GM21367 (cell line): ENCODE measurements at regions not wholly inside any gene's neighbourhood (a gene's known extent, or its start where the extent isn't known, plus 50 kb on each side); places are given as distances from the start of the nearest gene placed in this dataset.

Experiments used
- ATAC-seq: cut with Tn5 transposase; IDR thresholded peaks from one replicate; pipeline ENCODE4 v1.9.1; 2021; ENCODE audit not compliant: unreplicated experiment

DNA sequence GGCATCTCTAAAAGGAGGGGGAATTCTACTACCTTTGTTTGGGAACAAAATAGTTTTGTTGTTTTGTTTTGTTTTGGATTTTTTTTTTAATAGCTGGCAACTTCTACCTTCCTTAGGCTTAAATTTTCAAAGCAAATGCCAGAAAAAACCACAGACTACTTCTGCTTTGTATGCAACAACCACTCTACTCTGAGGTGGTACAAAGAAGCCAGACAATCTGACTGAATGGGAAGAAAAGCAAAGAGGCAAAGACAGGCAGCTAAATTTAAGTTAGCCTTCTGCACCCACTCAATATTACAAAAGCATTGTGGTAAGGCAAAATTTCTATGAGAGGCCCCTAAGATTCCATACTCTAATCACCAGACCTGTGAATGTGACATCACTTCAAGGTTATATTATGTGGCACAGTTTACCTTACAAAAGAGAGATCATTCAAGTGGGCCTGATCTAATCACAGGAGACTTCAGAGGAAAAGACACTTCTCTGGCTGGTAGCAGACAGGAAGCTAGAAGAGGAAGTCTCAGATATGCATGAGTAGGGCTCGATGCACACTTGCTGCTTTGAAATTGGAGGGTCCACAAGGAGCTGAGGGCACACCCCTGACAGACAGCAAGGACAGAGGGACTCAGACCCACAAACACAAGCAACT lies 566.6 kb downstream of the RPS29 start:
- peak; percentile 82 for ATAC-seq

GRCh38 chr14:49017447-49017846 lies 568.7 kb downstream of the RPS29 start:
- no peak for ATAC-seq

GRCh38 chr14:49016381-49016780 lies 569.8 kb downstream of the RPS29 start:
- no peak for ATAC-seq

- no peak for ATAC-seq
Observed at GRCh38 chr14:49014476-49014875, 571.7 kb downstream of the RPS29 start.

DNA sequence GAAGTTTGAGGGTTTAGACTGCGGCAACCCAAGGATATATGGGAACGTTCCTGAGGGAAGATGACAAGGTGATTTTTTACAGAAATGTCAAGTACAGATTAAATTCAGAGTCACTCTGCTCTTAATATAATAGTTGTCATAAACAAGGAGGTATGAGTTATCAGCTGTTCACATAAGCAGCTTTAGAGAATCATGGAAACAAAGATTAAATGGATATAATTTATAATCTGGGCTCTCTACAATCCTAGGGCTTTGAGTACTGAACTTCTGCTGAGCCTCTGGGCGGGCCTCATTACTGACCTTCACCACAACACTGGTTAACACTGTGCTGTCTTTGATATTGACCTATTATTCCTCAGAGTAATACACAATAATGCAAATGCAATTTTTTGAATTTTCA lies 577.8 kb downstream of the RPS29 start:
- ATAC-seq: no peak

DNA sequence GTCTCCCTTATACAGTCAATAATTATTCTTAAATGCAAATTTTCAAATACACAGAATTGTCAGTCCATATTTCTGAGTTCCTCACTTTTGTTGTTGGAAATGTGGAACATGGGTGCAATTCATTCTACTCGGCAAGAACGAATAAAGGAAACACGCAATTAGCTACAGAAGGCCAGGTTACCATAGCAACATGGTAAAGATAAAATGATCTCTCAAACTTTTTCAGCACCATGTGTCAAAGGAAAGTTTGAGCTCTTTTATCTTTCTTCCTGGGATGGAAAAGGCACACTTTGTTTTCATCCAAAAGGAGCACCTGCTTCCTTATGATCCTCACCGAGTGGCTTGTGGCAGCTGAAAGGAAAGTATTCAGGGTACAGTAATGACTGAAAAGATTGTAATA lies 595.0 kb downstream of the RPS29 start:
- no peak for ATAC-seq

DNA sequence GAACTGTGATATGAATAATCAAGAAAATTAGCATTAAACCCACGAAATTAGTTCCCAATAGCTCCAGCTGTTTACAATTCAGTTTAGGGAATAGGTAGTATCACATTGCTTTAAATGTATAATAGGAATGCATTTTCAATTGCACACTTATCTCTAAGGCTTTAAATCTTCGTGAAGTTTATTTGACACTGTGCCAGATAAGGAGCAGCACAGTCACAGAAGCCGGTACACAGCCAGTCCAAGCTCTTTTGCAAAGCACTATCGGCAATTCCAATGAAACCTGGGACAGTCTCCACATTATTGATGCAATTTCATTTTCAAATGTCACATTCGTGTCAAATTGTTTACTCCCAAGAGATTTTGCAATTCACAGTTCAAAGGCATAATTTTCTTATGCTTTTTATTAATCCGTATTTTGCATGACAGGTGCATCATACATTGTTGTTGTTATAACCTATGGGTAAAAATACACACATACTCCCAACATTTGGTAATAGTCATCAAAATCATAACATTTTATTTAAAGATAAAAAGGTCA lies 602.8 kb downstream of the RPS29 start:
- no peak for ATAC-seq

DNA sequence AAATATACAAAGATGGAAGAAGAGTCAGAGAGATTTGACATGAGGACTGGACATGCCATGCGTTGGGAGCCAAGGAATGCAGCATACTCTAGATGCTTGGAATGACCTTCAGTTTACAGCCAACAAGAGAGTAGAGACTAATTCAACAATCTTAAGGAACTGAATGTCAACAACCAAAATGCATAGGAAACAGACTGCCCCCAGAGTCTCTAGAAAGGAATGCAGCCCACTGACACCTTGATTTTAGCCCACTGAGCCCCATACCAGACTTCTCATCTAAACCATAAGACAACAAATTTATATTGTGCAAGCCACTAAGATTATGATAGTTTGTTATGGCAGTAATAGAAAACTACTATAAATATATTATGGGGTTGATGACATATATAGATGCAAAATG lies 611.2 kb downstream of the RPS29 start:
- ATAC-seq: no peak

DNA sequence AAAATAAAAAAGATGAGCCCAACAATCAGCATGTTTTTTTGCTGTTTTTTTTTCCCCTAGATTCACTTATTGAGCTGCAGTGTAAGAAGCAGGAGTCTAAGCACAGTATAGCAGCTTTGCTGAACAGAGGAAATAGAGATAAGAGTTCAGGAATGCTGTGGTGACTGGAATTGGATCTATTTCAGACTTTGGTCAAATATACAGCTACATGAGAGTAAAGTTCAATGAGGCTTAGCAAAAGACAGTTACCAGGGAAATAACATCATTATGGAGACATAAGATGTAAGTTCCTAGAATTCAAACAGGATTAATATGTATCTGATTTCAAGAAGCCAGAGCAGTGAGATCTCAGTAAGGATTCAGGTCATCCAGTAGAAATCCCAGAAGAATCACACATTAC lies 613.0 kb downstream of the RPS29 start:
- no peak for ATAC-seq

GRCh38 chr14:48970943-48971342 lies 615.2 kb downstream of the RPS29 start:
- ATAC-seq: no peak

GRCh38 chr14:48967419-48967818 lies 618.8 kb downstream of the RPS29 start:
- ATAC-seq: no peak

DNA sequence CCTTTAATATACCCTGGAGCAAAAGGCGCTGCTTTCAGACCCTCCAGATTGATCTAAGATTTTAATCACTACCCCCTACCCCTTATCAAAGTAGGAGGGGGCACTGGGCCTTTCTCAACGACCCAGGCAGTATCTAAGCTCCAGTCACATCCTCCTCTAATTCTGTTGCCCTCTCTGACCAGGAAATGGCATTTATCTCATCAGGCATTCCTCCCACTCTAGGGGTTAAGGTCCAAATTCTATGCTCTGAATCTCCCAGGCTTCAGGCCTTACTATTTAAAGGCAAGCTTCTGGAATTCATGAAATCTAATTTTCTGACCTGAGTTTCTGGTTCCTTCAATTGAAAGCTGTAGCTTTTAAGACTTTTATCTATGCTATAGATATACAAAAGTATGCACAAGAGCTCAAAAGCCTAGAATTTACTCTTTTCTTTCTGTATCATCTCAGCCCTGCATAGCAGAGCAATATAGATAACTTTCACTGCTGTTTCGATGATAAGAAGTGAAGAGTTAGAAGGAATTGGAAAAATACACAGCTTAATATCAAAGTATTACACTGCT lies 622.9 kb downstream of the RPS29 start:
- ATAC-seq: no peak

DNA sequence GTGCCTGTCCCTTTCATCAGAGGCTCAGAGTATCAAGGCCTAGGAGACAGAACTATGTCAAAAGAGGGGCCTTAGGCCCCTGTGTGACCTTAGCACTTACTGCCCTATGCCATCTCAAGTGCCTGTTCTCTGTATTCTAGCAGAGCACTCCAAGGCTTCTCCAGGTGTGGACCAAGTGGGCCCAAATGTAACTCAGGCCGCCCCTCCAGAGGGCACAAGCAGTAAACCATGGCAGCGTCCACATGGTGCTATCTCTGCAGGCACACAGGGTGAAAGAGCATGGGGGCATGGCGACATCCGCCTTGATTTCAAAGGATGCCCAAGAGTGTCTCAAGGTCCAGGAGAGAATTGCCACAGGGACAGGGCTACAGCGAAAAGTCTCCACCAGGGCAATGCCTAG lies 628.7 kb downstream of the RPS29 start:
- ATAC-seq: no peak

- no peak for ATAC-seq
Observed at GRCh38 chr14:48955857-48956256, 630.3 kb downstream of the RPS29 start.

DNA sequence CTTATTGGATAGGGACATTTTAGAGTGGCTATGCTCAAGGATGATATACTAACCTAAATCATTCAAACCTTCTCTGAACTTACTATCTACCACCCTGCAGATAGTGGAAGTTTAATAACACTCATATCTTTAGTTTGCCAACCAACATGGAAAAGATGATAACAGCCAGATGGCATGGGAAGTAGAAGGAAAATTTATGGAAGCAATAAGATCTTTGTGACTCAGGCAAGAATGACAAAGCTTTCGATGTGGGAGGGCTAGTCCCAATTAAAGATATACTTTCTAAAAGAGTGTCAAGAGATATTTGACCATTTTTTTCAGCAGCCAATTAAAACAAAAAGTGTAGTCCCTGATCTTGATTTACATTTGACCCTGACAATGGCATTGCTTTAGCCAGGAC lies 631.7 kb downstream of the RPS29 start:
- ATAC-seq: no peak

DNA sequence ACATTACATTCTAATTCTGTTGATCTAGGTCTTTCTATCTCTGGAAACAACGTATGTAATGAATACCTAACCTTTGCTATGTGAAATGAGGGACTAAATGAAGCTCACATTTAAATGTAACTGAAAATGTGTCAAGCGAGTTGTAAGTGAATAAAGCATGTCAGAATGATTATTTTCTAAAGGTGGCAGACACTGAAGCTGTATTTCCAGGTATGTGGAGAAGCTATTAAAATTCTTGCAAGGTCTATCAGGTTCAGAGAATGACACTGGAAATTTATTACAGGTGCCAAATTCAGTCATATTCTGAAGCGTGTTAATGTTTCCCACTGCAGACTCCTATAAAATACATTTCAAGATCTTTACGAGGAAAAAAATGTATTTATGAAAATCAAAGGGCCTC lies 641.4 kb downstream of the RPS29 start:
- no peak for ATAC-seq

- ATAC-seq: no peak
Observed at GRCh38 chr14:48943913-48944312, 642.3 kb downstream of the RPS29 start.

DNA sequence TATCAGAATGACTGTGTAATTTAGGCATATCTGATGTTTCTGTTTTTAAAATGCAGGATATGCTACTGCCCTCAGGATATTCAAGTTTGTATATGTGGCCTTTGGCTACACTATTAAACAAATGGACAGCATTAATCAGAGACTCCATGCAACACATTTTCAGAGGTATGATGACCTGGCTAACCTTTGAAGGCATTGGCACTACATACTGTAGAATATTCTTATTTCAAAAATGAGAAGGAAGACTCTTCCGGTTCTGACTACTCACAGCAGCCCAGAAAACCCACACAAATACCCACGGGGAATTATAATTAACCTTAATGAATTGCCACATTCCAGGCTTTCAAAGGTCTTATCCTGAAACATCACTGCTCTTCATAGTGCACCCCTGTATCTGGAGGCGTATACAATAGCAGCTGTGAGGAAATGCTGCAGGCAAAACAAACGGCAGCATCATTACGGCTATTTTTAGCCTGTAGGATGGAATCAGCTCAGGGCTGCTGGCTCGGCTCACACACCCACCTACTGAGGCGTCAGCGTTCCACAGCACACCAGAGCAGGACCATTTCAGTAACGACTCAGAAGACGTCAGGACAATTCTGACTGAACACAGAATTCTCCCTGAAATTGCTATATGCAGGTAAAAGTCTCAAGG lies 648.5 kb downstream of the RPS29 start:
- no peak for ATAC-seq

DNA sequence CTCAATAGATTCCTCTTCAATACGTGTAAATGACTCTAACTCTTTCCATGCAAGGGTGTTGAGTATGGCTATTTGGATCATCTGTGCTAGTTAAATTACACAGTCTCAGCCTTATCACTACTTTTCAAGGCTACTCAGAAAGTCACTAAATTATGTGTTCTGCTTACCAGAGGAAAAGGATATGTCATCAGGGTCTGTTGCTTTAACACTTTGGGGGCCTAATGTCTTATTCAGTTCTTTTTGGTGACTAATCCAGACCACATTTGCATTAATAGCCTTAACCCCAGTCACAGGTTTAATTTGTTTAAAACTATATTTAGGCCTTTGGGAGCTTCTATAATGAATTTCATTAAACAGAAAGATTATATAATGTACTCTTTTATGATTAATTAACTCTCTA lies 649.3 kb downstream of the RPS29 start:
- ATAC-seq: no peak

DNA sequence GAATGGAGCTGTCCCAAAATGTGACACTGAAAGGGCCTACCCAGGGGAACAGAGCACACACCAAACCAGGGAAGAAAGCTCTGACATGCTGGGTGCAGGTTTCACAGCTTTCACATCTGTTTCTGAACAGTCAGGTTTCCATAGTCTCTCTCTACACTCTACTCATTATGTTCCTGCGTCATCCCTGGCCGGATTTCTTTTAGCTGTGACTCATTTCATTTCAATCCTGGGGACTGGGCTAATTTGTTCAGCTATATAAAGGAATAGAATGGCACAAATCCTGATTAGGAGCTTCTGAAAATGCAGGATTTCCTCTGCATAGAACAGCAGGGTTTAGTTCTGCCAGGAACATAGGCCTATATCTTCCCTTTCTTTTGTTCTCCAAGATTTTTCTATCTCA lies 649.8 kb downstream of the RPS29 start:
- no peak for ATAC-seq

GRCh38 chr14:48925184-48925583 lies 661.0 kb downstream of the RPS29 start:
- no peak for ATAC-seq

- ATAC-seq: no peak
Observed at GRCh38 chr14:48914921-48915320, 671.3 kb downstream of the RPS29 start.
